Mesendoderm (in vitro differentiated cells): ENCODE measurements at regions not wholly inside any gene's neighbourhood (a gene's known extent, or its start where the extent isn't known, plus 50 kb on each side); places are given as distances from the start of the nearest gene placed in this dataset.

Experiments
- DNase-seq: peaks from one replicate; pipeline ENCODE4 v3.0.0; 2013
- H2AK5ac ChIP-seq: 2 replicates; pipeline ENCODE4 v1.6.1; 2013; ENCODE audit warnings: low read length, inconsistent platforms
- H2BK120ac ChIP-seq: 2 replicates; pipeline ENCODE4 v1.6.1; 2013; ENCODE audit warnings: low read depth, mild to moderate bottlenecking, low read length, moderate library complexity, mixed read lengths
- H2BK15ac ChIP-seq: replicated peaks from 2 replicates; pipeline ENCODE4 v1.6.1; 2013; ENCODE audit warnings: low read depth, mild to moderate bottlenecking, moderate library complexity
- H2BK5ac ChIP-seq: 2 replicates; pipeline ENCODE4 v1.6.1; 2013; ENCODE audit warnings: low read length, inconsistent platforms
- H3K18ac ChIP-seq: 2 replicates; pipeline ENCODE4 v1.6.1; 2013; ENCODE audit warnings: mild to moderate bottlenecking, low read length, mixed read lengths
- H3K23ac ChIP-seq: one replicate; pipeline ENCODE4 v1.6.1; 2013; ENCODE audit warnings: low read length
- H3K27ac ChIP-seq: 2 replicates; pipeline ENCODE4 v1.5.1; 2013; ENCODE audit warnings: low read depth, mild to moderate bottlenecking, inconsistent platforms, low read length, moderate library complexity
- H3K27me3 ChIP-seq: 2 replicates; pipeline ENCODE4 v1.6.1; 2013; ENCODE audit warnings: low read length, control low read depth, mild to moderate bottlenecking, inconsistent platforms; ENCODE audit not compliant: insufficient read depth, poor library complexity
- H3K36me3 ChIP-seq: 2 replicates; pipeline ENCODE4 v1.6.1; 2013; ENCODE audit warnings: low read length, inconsistent platforms; ENCODE audit not compliant: control insufficient read depth, insufficient read depth
- H3K4ac ChIP-seq: one replicate; pipeline ENCODE4 v1.6.1; 2013; ENCODE audit warnings: low read depth, mild to moderate bottlenecking, low read length, moderate library complexity
- H3K4me1 ChIP-seq: 2 replicates; pipeline ENCODE4 v1.6.1; 2013; ENCODE audit warnings: low read depth, low read length, inconsistent platforms; ENCODE audit not compliant: control insufficient read depth
- H3K4me2 ChIP-seq: 2 replicates; pipeline ENCODE4 v1.6.1; 2013; ENCODE audit warnings: low read length
- H3K4me3 ChIP-seq: 2 replicates; pipeline ENCODE4 v1.5.1; 2013; ENCODE audit warnings: mild to moderate bottlenecking, low read length
- H3K56ac ChIP-seq: one replicate; pipeline ENCODE4 v1.6.1; 2013; ENCODE audit warnings: low read length
- H3K79me1 ChIP-seq: 2 replicates; pipeline ENCODE4 v1.6.1; 2013; ENCODE audit warnings: low read length, inconsistent platforms
- H3K79me2 ChIP-seq: 2 replicates; pipeline ENCODE4 v1.6.1; 2013; ENCODE audit warnings: mild to moderate bottlenecking, low read length; ENCODE audit not compliant: control insufficient read depth, insufficient read depth
- H3K9ac ChIP-seq: 2 replicates; pipeline ENCODE4 v1.6.1; 2013; ENCODE audit warnings: low read length, inconsistent platforms
- H4K5ac ChIP-seq: one replicate; pipeline ENCODE4 v1.6.1; 2013; ENCODE audit warnings: low read length
- H4K8ac ChIP-seq: one replicate; pipeline ENCODE4 v1.6.1; 2013; ENCODE audit warnings: low read depth, mild to moderate bottlenecking, control low read depth, low read length, moderate library complexity
- WGBS: extraction: QIAGEN DNeasy Blood & Tissue Kit; methylation state at CpG from one replicate; pipeline ENCODE4 v1.1.7; 2013; ENCODE audit warnings: low lambda C conversion rate, missing lambda C conversion rate; ENCODE audit not compliant: insufficient coverage; ENCODE audit errors: extremely low coverage; 5-methylcytosine and 5-hydroxymethylcytosine counted together

GRCh38 chr20:48171626-48172356 lies 386.5 kb upstream of the SULF2 start:
- no peaks in the 10 kb centered on the region for H3K27me3 ChIP-seq
- no CpG with 5 or more reads among the region's 10 CpGs for whole genome bisulfite sequencing
- no peak overlapping the region for H4K8ac ChIP-seq
- no peak overlapping the region for H3K56ac ChIP-seq
- H3K79me2 ChIP-seq = no peaks in the 10 kb centered on the region
- DNase-seq = no peak
- no peak overlapping the region for H3K18ac ChIP-seq
- H4K5ac ChIP-seq = no peak overlapping the region
- no peak overlapping the region for H2BK15ac ChIP-seq
- H3K27ac ChIP-seq = no peak overlapping the region
- H3K4ac ChIP-seq = no peak overlapping the region
- no peaks in the 10 kb centered on the region for H3K79me1 ChIP-seq
- H2BK5ac ChIP-seq = no peak overlapping the region
- no peaks in the 10 kb centered on the region for H3K36me3 ChIP-seq
- no peak overlapping the region for H3K23ac ChIP-seq
- no peak overlapping the region for H3K4me2 ChIP-seq
- no peak overlapping the region for H3K9ac ChIP-seq
- no peak overlapping the region for H2BK120ac ChIP-seq
- H2AK5ac ChIP-seq = no peak overlapping the region
- H3K4me3 ChIP-seq = no peak overlapping the region
- no peaks in the 10 kb centered on the region for H3K4me1 ChIP-seq

- no peak overlapping the region for H3K4me3 ChIP-seq
- H2AK5ac ChIP-seq = no peak overlapping the region
- H3K4me2 ChIP-seq = no peak overlapping the region
- no peak overlapping the region for H3K4ac ChIP-seq
- no peak overlapping the region for H2BK120ac ChIP-seq
- H3K23ac ChIP-seq = no peak overlapping the region
- no peak overlapping the region for H3K9ac ChIP-seq
- no peak overlapping the region for H4K8ac ChIP-seq
- no peak overlapping the region for H3K18ac ChIP-seq
- no peaks in the 10 kb centered on the region for H3K27me3 ChIP-seq
- no peak overlapping the region for H2BK5ac ChIP-seq
- no peaks in the 10 kb centered on the region for H3K79me2 ChIP-seq
- H3K79me1 ChIP-seq = no peaks in the 10 kb centered on the region
- no peak overlapping the region for H4K5ac ChIP-seq
- WGBS = no CpG with 5 or more reads among the region's 6 CpGs
- H3K56ac ChIP-seq = no peak overlapping the region
- no peaks in the 10 kb centered on the region for H3K4me1 ChIP-seq
- DNase-seq = no peak
- H3K27ac ChIP-seq = no peak overlapping the region
- no peaks in the 10 kb centered on the region for H3K36me3 ChIP-seq
- no peak overlapping the region for H2BK15ac ChIP-seq
Observed at GRCh38 chr20:48171071-48171470, 385.8 kb upstream of the SULF2 start.

- Histone ChIP-seq H3K23ac (no peak overlapping the region), H3K4ac (no peak overlapping the region), H3K4me3 (no peak overlapping the region), H2AK5ac (no peak overlapping the region), H3K36me3 (no peaks in the 10 kb centered on the region), H4K5ac (no peak overlapping the region), H3K18ac (no peak overlapping the region), H2BK120ac (no peak overlapping the region), H3K27me3 (no peaks in the 10 kb centered on the region), H3K79me1 (no peaks in the 10 kb centered on the region), H3K4me1 (no peaks in the 10 kb centered on the region), H4K8ac (no peak overlapping the region), H3K4me2 (no peak overlapping the region), H3K56ac (no peak overlapping the region), H3K79me2 (no peaks in the 10 kb centered on the region), H3K9ac (no peak overlapping the region), H3K27ac (no peak overlapping the region), H2BK5ac (no peak overlapping the region), H2BK15ac (no peak overlapping the region)
- WGBS = no CpG with 5 or more reads among the region's 2 CpGs
- DNase-seq = no peak
Observed at GRCh38 chr20:48170625-48171024, 385.3 kb upstream of the SULF2 start.

- no peaks in the 10 kb centered on the region for H3K36me3 ChIP-seq
- no peak overlapping the region for H2BK120ac ChIP-seq
- H3K79me1 ChIP-seq = no peaks in the 10 kb centered on the region
- H4K5ac ChIP-seq = no peak overlapping the region
- no peak overlapping the region for H2BK5ac ChIP-seq
- no peak overlapping the region for H2BK15ac ChIP-seq
- no peak overlapping the region for H3K4me2 ChIP-seq
- no peak overlapping the region for H2AK5ac ChIP-seq
- no peak overlapping the region for H3K56ac ChIP-seq
- no peak overlapping the region for H3K4me3 ChIP-seq
- H3K27me3 ChIP-seq = no peaks in the 10 kb centered on the region
- no peak overlapping the region for H3K4ac ChIP-seq
- H3K27ac ChIP-seq = no peak overlapping the region
- H3K4me1 ChIP-seq = no peaks in the 10 kb centered on the region
- no peak overlapping the region for H3K23ac ChIP-seq
- H3K9ac ChIP-seq = no peak overlapping the region
- H3K79me2 ChIP-seq = no peaks in the 10 kb centered on the region
- DNase-seq = no peak
- WGBS = no CpG with 5 or more reads among the region's 15 CpGs
- no peak overlapping the region for H3K18ac ChIP-seq
- H4K8ac ChIP-seq = no peak overlapping the region
Observed at GRCh38 chr20:48169650-48170225, 384.5 kb upstream of the SULF2 start.

- Histone ChIP-seq H3K4me3 (no peak overlapping the region), H3K27me3 (no peaks in the 10 kb centered on the region), H2BK120ac (no peak overlapping the region), H3K9ac (no peak overlapping the region), H2BK15ac (no peak overlapping the region), H3K18ac (no peak overlapping the region), H3K56ac (no peak overlapping the region), H3K4me1 (no peaks in the 10 kb centered on the region), H3K4me2 (no peak overlapping the region), H3K23ac (no peak overlapping the region), H3K79me1 (no peaks in the 10 kb centered on the region), H2BK5ac (no peak overlapping the region), H3K79me2 (no peaks in the 10 kb centered on the region), H3K36me3 (no peaks in the 10 kb centered on the region), H4K8ac (no peak overlapping the region), H3K27ac (no peak overlapping the region), H4K5ac (no peak overlapping the region), H3K4ac (no peak overlapping the region), H2AK5ac (no peak overlapping the region)
- no peak for DNase-seq
- no CpG with 5 or more reads among the region's 10 CpGs for WGBS
Observed at GRCh38 chr20:48166082-48166835, 381.0 kb upstream of the SULF2 start.
